ENCODE measurements at regions not wholly inside any gene's neighbourhood (a gene's known extent, or its start where the extent isn't known, plus 50 kb on each side); places are given as distances from the start of the nearest gene placed in this dataset.

GRCh38 chr15:62325597-62325996 is 160.5 kb upstream of the C2CD4B start:
- TF ChIP-seq CTCF (conservative IDR thresholded peaks at IDR 0.05; ENCODE audit: low read length) (no peak), EZH2phosphoT487 (IDR thresholded peaks at IDR 0.05; ENCODE audit: borderline replicate concordance, low read depth, low read length) (no peak)
